Lung (tissue), 11 donors: ENCODE measurements at regions not wholly inside any gene's neighbourhood (a gene's known extent, or its start where the extent isn't known, plus 50 kb on each side); places are given as distances from the start of the nearest gene placed in this dataset.

Source experiments
- ATAC-seq: fragments of 200-7000 bp; cut with Tn5 transposase; one replicate; pipeline ENCODE4 v1.9.1; 2020; ENCODE audit warnings: moderate number of reproducible peaks; ENCODE audit not compliant: insufficient read depth, low FRiP score
- DNase-seq, 3 donors: peaks; one replicate each; pipeline ENCODE4 v3.0.0-alpha.2; 2013 to 2017
- H3K27ac ChIP-seq, 2 donors: one replicate each; pipeline ENCODE4 v1.5.1; 2013; ENCODE audit warnings: mild to moderate bottlenecking in 2 of 2, moderate library complexity in 2 of 2, control low read depth in 1 of 2, inconsistent platforms in 1 of 2, low read depth in 1 of 2, low read length in 1 of 2
- H3K27me3 ChIP-seq, 3 donors: one replicate each; pipeline ENCODE4 v1.5.1; 2013; ENCODE audit warnings: low read length in 2 of 3; ENCODE audit not compliant: control insufficient read depth in 3 of 3, insufficient read depth in 3 of 3
- H3K36me3 ChIP-seq, 4 donors: one replicate each; pipeline ENCODE4 v1.5.1; 2013; ENCODE audit warnings: low read length in 4 of 4, mild to moderate bottlenecking in 1 of 4, moderate library complexity in 1 of 4; ENCODE audit not compliant: control insufficient read depth in 4 of 4, insufficient read depth in 4 of 4
- H3K4me1 ChIP-seq, 5 donors: one replicate each; pipeline ENCODE4 v1.5.1; 2013; ENCODE audit warnings: low read length in 5 of 5, mild to moderate bottlenecking in 2 of 5, moderate library complexity in 1 of 5; ENCODE audit not compliant: control insufficient read depth in 5 of 5, insufficient read depth in 5 of 5
- H3K4me3 ChIP-seq: one replicate; pipeline ENCODE4 v1.5.1; 2013; ENCODE audit warnings: mild to moderate bottlenecking, control low read depth, moderate library complexity
- H3K9ac ChIP-seq, 2 donors: one replicate each; pipeline ENCODE4 v1.5.1; 2013; ENCODE audit warnings: low read length in 2 of 2, control low read depth in 1 of 2; ENCODE audit not compliant: insufficient read depth in 1 of 2
- H3K9me3 ChIP-seq, 4 donors: one replicate each; pipeline ENCODE4 v1.5.1; 2013; ENCODE audit warnings: low read length in 3 of 4, mild to moderate bottlenecking in 1 of 4, moderate library complexity in 1 of 4; ENCODE audit not compliant: control insufficient read depth in 4 of 4, insufficient read depth in 3 of 4
- CTCF ChIP-seq: IDR thresholded peaks from 2 replicates; pipeline ENCODE4 v1.5.1; 2012; ENCODE audit warnings: mild to moderate bottlenecking; ENCODE audit errors: control extremely low read depth, extremely low read depth
- WGBS, 2 donors: extraction: QIAGEN DNeasy Blood & Tissue Kit; methylation state at CpG; one replicate each; pipeline ENCODE4 v1.1.7; 2013; 5-methylcytosine and 5-hydroxymethylcytosine counted together
- donor health status: control.
- donor health status: control.
- donor health status: Bipolar disorder and iron deficiency.
- donor health status: healthy.
- donor health status: DM: yes; HTN: yes; CAD: no.

GRCh38 chr11:103673773-103674172 lies 362.7 kb upstream of the DDI1 start:
- DNase-seq = no peak
- no peaks in the 10 kb centered on the region for H3K9me3 ChIP-seq
- H3K27me3 ChIP-seq = no peaks in the 10 kb centered on the region
- no peak for ATAC-seq
- no peak overlapping the region for H3K27ac ChIP-seq
- H3K36me3 ChIP-seq = no peaks in the 10 kb centered on the region
- no peak overlapping the region for H3K4me3 ChIP-seq
- no peaks in the 10 kb centered on the region for H3K4me1 ChIP-seq
- 93 to 96% methylated on average over 2 of the region's 2 CpGs for WGBS, 2 donors
- no peak for TF ChIP-seq CTCF
- no peak overlapping the region for H3K9ac ChIP-seq

- no peak overlapping the region for H3K4me3 ChIP-seq
- no peaks in the 10 kb centered on the region for H3K9me3 ChIP-seq
- H3K4me1 ChIP-seq = no peaks in the 10 kb centered on the region
- H3K36me3 ChIP-seq = no peaks in the 10 kb centered on the region
- ATAC-seq = no peak
- TF ChIP-seq CTCF = no peak
- H3K9ac ChIP-seq = no peak overlapping the region
- no peak overlapping the region for H3K27ac ChIP-seq
- no peak for DNase-seq
- no peaks in the 10 kb centered on the region for H3K27me3 ChIP-seq
- 80 to 82% methylated on average over 1 of the region's 1 CpG for WGBS, 2 donors
Observed at GRCh38 chr11:103676413-103676812, 360.0 kb upstream of the DDI1 start.

GRCh38 chr11:103680826-103681225 lies 355.6 kb upstream of the DDI1 start:
- H3K36me3 ChIP-seq = no peaks in the 10 kb centered on the region
- no peak overlapping the region for H3K9ac ChIP-seq
- H3K27ac ChIP-seq = no peak overlapping the region
- WGBS, 2 donors = 19 to 36% methylated on average over 1 of the region's 1 CpG
- no peak overlapping the region for H3K4me3 ChIP-seq
- DNase-seq (no peak), ATAC-seq (no peak)
- peaks cover 0 to 9% (median 0%) of the 10 kb centered on the region in 5 donors for H3K4me1 ChIP-seq
- H3K27me3 ChIP-seq = no peaks in the 10 kb centered on the region
- TF ChIP-seq CTCF = no peak
- H3K9me3 ChIP-seq = no peaks in the 10 kb centered on the region

GRCh38 chr11:103681855-103682254 lies 354.6 kb upstream of the DDI1 start:
- no peak overlapping the region for H3K4me3 ChIP-seq

More at GRCh38 chr11:103681855-103682254, 354.6 kb upstream of the DDI1 start:
- ATAC-seq = no peak
- peaks cover 0 to 9% (median 0%) of the 10 kb centered on the region in 5 donors for H3K4me1 ChIP-seq
- H3K36me3 ChIP-seq = no peaks in the 10 kb centered on the region
- TF ChIP-seq CTCF = no peak
- H3K27ac ChIP-seq = no peak overlapping the region
- H3K9me3 ChIP-seq = no peaks in the 10 kb centered on the region
- no peaks in the 10 kb centered on the region for H3K27me3 ChIP-seq
- DNase-seq = no peak
- WGBS, 2 donors = 68% methylated on average over 7 of the region's 7 CpGs
- no peak overlapping the region for H3K9ac ChIP-seq
